Natural killer cell treated with Interleukin-12 subunit alpha and Interleukin-12 subunit beta and Interleukin-15 and Interleukin-18, amount 100 ng/mL, for 72 hours (primary cell): ENCODE measurements at regions not wholly inside any gene's neighbourhood (a gene's known extent, or its start where the extent isn't known, plus 50 kb on each side); places are given as distances from the start of the nearest gene placed in this dataset.

ENCODE experiments used
- ATAC-seq, 2 donors: fragments of 150-1000 bp; cut with Tn5 transposase in 1 of 2; sonication (Bioruptor Pico), chemical (Tn5 transposase) in 1 of 2; 2 replicates each; pipeline ENCODE4 v1.10.0; 2021
- DNase-seq: peaks from one replicate; pipeline ENCODE4 v3.0.0; 2022; ENCODE audit warnings: low spot score
- H3K27ac Mint-ChIP-seq, 2 donors: 1 replicate in 1 of 2; 2 replicates in 1 of 2; pipeline ENCODE4 v1.8.0; 2022; ENCODE audit warnings: mixed read lengths in 2 of 2, mild to moderate bottlenecking in 1 of 2, moderate library complexity in 1 of 2
- H3K27me3 Mint-ChIP-seq, 2 donors: 1 replicate in 1 of 2; 2 replicates in 1 of 2; pipeline ENCODE4 v1.8.0; 2022; ENCODE audit warnings: mixed read lengths in 2 of 2
- H3K36me3 Mint-ChIP-seq: one replicate; pipeline ENCODE4 v1.8.0; 2022; ENCODE audit warnings: mixed read lengths
- H3K4me1 Mint-ChIP-seq, 2 donors: 1 replicate in 1 of 2; 2 replicates in 1 of 2; pipeline ENCODE4 v1.8.0; 2022; ENCODE audit warnings: low read depth in 2 of 2, mixed read lengths in 2 of 2, mild to moderate bottlenecking in 1 of 2
- H3K4me3 Mint-ChIP-seq: one replicate; pipeline ENCODE4 v1.8.0; 2022; ENCODE audit warnings: mixed read lengths
- H3K9me3 Mint-ChIP-seq: 2 replicates; pipeline ENCODE4 v1.8.0; 2022; ENCODE audit warnings: mixed read lengths

DNA sequence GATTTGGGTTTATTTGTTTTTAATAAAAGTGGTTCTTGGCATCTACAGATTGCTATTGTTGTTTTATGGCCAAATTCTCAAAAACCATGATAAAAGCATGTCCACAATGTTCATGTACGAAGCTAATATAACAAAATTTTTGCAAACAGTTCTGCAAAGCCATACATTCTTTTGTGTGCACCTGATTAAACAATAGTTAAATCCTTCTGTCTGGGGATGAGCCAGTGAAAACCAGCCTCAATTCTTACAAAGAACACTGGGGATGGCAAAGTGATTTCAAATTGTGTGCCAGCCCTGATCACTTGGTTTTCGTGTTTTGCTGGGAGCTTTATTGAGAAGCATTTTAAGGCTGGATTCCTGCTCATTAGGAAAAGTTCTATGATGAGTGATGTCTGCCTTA is 149.1 kb upstream of the MAGI3 start:
- no peak for DNase-seq
- ATAC-seq, result no peak
- Mint-ChIP-seq H3K9me3 (no peaks in the 10 kb centered on the region), H3K36me3 (no peaks in the 10 kb centered on the region), H3K27ac (no peak overlapping the region), H3K4me1 (no peaks in the 10 kb centered on the region), H3K4me3 (no peak overlapping the region), H3K27me3 (peaks cover 18 to 20% of the 10 kb centered on the region in 2 donors)

DNA sequence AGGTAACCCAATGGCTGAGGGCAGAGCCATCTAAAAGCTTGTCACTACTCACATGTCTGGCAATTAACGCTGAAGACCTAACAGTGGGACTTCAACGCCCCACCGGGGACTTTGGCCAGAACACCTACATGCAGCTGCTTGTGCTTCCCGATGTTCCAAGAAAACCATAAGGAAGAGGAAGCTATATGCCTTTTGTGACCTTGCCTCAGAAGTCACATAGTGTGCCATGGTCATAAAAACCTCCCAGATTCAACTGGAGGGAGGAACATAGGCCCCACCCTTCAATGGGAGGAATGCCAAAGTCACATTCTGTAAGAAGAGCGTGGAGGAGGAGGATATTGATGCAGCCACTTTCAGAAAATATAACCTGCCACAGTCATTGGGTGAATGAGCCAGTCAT is 147.8 kb upstream of the MAGI3 start:
- H3K9me3 Mint-ChIP-seq, result no peaks in the 10 kb centered on the region
- H3K4me1 Mint-ChIP-seq, result no peaks in the 10 kb centered on the region
- no peaks in the 10 kb centered on the region for H3K36me3 Mint-ChIP-seq
- peaks cover 15 to 28% of the 10 kb centered on the region in 2 donors for H3K27me3 Mint-ChIP-seq
- H3K4me3 Mint-ChIP-seq, result no peak overlapping the region
- DNase-seq (no peak), ATAC-seq (no peak)
- H3K27ac Mint-ChIP-seq, result no peak overlapping the region

DNA sequence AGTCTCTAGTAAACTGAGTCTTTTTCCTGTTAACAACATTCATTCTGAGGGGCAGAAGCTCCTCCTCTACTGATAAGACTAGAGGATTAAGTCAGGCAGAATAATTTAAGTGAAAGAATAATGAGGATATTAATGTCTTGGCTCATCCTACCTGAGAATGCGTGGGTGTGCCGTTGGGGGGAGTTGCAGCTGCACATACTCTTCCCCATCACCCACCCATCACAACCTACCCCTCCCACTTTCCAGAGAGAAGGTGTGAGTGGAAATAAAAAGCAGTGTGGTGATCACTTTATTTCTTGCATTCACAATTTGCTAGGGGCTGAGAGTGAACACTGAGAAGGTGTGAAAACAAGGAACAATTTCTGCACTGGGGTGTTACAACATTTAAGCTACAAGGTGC is 146.8 kb upstream of the MAGI3 start:
- H3K4me1 Mint-ChIP-seq, result no peaks in the 10 kb centered on the region
- no peaks in the 10 kb centered on the region for H3K9me3 Mint-ChIP-seq
- no peak overlapping the region for H3K4me3 Mint-ChIP-seq
- H3K27ac Mint-ChIP-seq, result no peak overlapping the region
- ATAC-seq, result no peak
- no peak for DNase-seq
- H3K27me3 Mint-ChIP-seq, result peaks cover 12 to 30% of the 10 kb centered on the region in 2 donors
- no peaks in the 10 kb centered on the region for H3K36me3 Mint-ChIP-seq

DNA sequence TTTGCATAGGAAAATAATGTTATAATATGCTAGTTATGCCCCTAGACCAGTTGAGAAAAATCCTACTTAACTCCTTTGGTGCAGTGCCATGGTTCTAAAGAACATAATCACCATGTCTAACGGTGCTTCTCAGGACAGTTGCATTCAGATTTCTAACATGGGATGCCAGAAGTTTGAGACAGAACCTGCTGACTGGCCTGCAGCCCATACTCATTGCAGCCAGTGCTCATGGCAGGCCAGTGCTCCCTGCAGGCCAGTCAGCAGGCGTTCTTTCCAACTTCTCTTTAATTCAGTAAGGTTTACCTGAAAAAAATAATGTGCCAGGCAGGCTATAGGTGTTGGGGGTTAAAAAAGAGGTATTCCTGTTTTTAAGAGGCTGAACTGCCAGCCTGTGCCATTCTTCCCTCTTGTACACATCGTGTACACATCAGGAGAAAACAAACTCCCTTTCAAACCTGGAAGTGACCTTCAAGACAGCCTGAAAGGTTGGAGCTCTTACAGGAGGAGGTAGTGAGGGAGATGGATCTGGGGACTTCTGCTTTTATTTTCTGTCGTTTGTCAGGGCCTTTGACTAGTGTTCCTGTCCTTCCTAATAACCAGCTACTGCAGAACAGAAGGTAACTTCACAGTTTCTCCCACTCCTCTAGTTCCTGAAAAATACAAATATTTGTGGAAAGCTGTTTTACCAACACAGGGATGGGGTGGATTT is 146.0 kb upstream of the MAGI3 start:
- Mint-ChIP-seq H3K9me3 (no peaks in the 10 kb centered on the region), H3K4me1 (no peaks in the 10 kb centered on the region), H3K4me3 (no peak overlapping the region), H3K27ac (no peak overlapping the region), H3K36me3 (no peaks in the 10 kb centered on the region), H3K27me3 (peaks cover 11 to 30% of the 10 kb centered on the region in 2 donors)
- DNase-seq, result no peak
- no peak for ATAC-seq

DNA sequence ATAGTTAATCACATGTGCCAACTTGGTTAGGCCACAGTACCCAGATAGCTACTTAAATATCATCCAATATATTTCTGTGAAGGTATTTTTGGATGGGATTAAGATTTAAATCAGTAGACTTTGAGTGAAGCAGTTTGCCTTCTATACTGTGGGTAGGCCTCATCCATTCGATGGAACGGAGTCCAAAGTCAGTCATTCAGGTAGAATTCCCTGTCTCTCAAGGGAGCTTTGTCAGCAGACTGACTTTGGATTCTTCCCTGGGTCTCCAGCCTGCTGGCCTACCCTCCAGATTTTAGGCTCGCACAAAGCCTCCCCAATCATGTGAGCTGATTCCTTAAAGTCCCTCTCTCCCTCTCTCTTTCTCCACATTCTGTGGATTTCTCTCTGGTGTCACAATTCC is 145.1 kb upstream of the MAGI3 start:
- H3K9me3 Mint-ChIP-seq, result no peaks in the 10 kb centered on the region
- H3K27ac Mint-ChIP-seq, result no peak overlapping the region
- no peak overlapping the region for H3K4me3 Mint-ChIP-seq
- no peak for DNase-seq
- peaks cover 12 to 23% of the 10 kb centered on the region in 2 donors for H3K27me3 Mint-ChIP-seq
- no peaks in the 10 kb centered on the region for H3K36me3 Mint-ChIP-seq
- no peak for ATAC-seq
- H3K4me1 Mint-ChIP-seq, result no peaks in the 10 kb centered on the region

DNA sequence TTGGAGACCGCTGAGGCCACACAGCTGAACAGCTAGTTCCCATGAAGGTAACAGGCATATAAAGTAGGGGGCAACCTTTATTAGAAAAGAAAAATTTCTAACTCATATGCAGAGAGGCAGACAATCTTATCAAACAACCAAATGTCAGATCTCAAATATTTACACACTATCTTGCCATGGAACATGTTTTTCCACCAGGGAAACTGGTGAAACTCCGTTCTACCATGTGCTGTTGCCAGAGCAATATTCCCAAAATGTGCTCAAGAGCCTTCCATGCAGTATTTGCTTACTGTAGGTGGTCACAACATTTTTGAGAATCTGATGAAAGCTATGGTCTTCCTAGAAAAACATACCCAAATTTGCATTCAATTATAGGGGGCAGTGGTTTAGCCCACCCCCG is 143.4 kb upstream of the MAGI3 start:
- H3K27me3 Mint-ChIP-seq, result peaks cover 12 to 16% of the 10 kb centered on the region in 2 donors
- H3K36me3 Mint-ChIP-seq, result no peaks in the 10 kb centered on the region
- no peaks in the 10 kb centered on the region for H3K4me1 Mint-ChIP-seq
- DNase-seq, result no peak
- no peak overlapping the region for H3K4me3 Mint-ChIP-seq
- H3K27ac Mint-ChIP-seq, result no peak overlapping the region
- ATAC-seq, result no peak
- no peaks in the 10 kb centered on the region for H3K9me3 Mint-ChIP-seq

DNA sequence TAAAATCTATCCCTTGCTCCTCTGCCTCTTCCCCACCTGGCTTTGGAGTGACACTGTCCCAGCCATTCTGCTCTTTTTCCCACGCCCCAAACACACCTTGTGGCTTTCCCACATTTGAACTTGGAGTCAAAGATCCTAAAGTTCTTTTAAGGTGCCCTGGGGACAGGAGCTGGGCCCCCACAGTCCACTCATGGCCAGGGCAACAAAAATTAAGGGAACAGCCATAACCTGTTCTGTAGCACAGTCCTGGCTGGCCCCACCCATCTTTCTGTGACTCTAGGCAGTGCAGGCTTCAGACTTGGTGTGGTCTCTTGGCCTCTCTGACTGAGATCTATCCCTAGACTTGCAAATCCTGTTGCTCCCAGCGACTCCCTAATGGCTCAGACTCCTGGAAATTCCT is 143.0 kb upstream of the MAGI3 start:
- ATAC-seq (no peak), DNase-seq (no peak)
- Mint-ChIP-seq H3K9me3 (no peaks in the 10 kb centered on the region), H3K27ac (no peak overlapping the region), H3K36me3 (no peaks in the 10 kb centered on the region), H3K4me1 (no peaks in the 10 kb centered on the region), H3K27me3 (peaks cover 15 to 20% of the 10 kb centered on the region in 2 donors), H3K4me3 (no peak overlapping the region)

DNA sequence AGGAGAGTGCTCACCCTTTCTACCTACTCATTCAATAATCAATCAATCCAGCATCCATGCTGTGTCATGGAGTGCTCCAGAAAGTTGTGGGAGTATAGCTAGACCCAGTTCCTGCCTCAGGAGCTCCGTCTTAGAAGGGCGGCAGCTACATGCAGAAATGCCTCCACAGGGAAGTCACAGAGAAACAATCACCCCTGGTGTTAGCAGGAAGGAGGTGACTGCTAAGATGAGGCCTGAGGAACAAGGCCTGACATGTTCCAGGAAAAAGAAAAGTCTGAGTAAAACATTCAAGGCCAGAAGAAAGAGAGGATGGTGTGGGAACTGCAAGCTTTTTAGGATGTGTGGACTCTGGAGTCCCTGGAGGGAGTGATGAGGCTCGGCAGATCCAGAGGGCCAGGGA is 142.5 kb upstream of the MAGI3 start:
- Mint-ChIP-seq H3K27me3 (peaks cover 19 to 24% of the 10 kb centered on the region in 2 donors), H3K4me1 (no peaks in the 10 kb centered on the region), H3K27ac (no peak overlapping the region), H3K9me3 (no peaks in the 10 kb centered on the region), H3K4me3 (no peak overlapping the region), H3K36me3 (no peaks in the 10 kb centered on the region)
- DNase-seq, result no peak
- no peak for ATAC-seq

DNA sequence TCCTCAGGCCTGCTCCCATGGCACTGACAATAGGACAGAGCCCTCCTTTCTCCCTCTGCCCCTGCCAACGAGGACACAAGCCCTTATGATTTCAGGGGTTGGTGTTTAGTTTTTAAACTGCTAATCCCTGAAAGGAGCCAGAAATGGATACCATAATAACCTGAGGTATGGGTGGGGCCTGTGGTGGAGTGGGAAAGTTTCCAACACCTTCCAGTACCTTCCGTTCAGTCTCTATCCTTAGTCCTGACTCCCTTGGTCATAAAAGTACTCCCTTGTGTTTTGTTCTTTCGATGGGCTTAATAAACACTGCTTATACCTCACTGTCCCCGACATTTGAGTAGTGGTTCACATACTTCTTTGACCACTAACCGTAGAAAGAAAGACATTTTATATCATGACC is 141.8 kb upstream of the MAGI3 start:
- no peak overlapping the region for H3K27ac Mint-ChIP-seq
- H3K9me3 Mint-ChIP-seq, result no peaks in the 10 kb centered on the region
- ATAC-seq (no peak), DNase-seq (no peak)
- H3K4me1 Mint-ChIP-seq, result no peaks in the 10 kb centered on the region
- peaks cover 21 to 30% of the 10 kb centered on the region in 2 donors for H3K27me3 Mint-ChIP-seq
- H3K4me3 Mint-ChIP-seq, result no peak overlapping the region
- H3K36me3 Mint-ChIP-seq, result no peaks in the 10 kb centered on the region

DNA sequence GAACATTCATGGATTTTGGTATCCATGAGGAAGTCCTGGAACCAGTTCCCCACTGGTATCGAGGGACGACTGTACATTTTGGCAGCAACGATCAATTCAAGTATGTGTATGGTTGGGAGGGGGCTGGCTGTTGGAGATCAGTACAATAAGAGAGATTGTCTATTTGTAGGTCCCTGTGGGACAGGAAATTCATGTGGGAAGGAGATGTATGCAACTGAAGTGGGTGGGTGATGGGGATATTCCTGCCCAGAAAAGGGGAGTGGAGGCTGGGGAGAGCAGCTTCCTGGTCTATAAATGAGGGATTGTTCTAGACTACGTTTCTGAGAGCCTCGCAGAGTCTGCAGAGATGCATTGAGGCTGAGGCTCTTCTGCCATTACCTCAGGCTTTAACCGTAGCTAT is 140.2 kb upstream of the MAGI3 start:
- Mint-ChIP-seq H3K36me3 (no peaks in the 10 kb centered on the region), H3K4me3 (no peak overlapping the region), H3K4me1 (no peaks in the 10 kb centered on the region), H3K9me3 (no peaks in the 10 kb centered on the region), H3K27me3 (peaks cover 20 to 40% of the 10 kb centered on the region in 2 donors), H3K27ac (no peak overlapping the region)
- no peak for ATAC-seq
- no peak for DNase-seq

DNA sequence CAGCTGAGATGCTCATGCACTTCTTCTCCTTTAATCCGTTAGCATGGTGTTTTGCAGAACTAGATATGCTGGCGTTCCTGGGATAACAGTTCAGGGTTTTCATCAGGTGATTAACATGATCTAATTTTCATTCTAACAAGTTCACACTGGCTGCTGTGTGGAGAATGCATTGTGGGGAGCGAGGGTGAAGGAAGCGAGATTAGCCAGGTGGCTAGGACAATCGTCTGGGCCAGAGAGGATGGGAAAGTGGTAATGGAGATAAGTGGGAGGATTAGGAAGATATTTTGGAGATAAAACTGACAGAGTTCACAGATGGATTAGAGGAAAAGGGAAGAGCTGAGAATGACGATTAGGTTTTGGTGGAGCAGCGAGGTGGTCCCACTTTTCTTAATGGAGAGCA is 138.1 kb upstream of the MAGI3 start:
- no peaks in the 10 kb centered on the region for H3K4me1 Mint-ChIP-seq
- DNase-seq (no peak), ATAC-seq (no peak)
- H3K27me3 Mint-ChIP-seq, result peaks cover 24 to 31% of the 10 kb centered on the region in 2 donors
- no peak overlapping the region for H3K4me3 Mint-ChIP-seq
- no peaks in the 10 kb centered on the region for H3K9me3 Mint-ChIP-seq
- no peak overlapping the region for H3K27ac Mint-ChIP-seq
- H3K36me3 Mint-ChIP-seq, result no peaks in the 10 kb centered on the region

DNA sequence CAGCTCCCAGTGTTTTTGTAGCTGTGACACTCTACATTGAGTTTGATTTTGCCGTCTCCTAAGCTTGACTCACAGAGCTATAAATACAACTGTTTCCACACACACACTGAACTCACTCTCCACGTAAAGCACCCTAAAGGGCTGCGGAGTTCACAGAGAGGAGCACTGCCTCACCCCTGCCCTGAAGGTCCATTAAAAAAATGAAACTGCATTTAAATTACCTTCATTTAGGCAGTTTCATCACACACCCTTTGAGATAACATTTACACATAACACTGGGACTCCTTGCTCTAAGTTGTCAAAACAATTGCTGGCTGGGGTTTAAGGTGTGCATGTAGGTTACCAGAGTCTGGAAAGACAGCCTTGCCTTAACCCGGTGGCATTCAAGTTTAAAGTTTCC is 137.1 kb upstream of the MAGI3 start:
- no peak for ATAC-seq
- Mint-ChIP-seq H3K27ac (no peak overlapping the region), H3K9me3 (no peaks in the 10 kb centered on the region), H3K27me3 (peaks cover 25 to 35% of the 10 kb centered on the region in 2 donors), H3K36me3 (no peaks in the 10 kb centered on the region), H3K4me1 (no peaks in the 10 kb centered on the region), H3K4me3 (no peak overlapping the region)
- no peak for DNase-seq

DNA sequence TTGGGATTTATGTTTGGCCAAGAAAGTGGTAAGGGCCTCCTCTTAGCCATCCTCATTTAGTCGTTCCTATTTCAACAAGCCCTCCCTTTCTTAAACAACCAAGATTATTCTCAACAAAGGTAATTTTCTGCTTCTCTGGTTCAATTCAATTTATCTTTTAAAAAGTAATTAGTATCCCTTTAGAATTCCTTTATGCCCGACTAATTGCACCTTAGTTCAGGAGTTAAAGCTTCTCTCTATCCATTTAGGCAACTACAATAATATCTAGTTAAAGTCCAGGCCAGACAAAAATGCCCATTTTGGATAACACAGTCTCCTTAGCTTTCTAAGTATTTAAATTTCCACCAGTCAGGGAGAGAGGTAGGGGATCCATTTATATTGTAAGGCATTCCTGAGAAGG is 136.7 kb upstream of the MAGI3 start:
- Mint-ChIP-seq H3K4me1 (no peaks in the 10 kb centered on the region), H3K9me3 (no peaks in the 10 kb centered on the region), H3K27ac (no peak overlapping the region), H3K36me3 (no peaks in the 10 kb centered on the region), H3K27me3 (peaks cover 28 to 39% of the 10 kb centered on the region in 2 donors), H3K4me3 (no peak overlapping the region)
- ATAC-seq (no peak), DNase-seq (no peak)

DNA sequence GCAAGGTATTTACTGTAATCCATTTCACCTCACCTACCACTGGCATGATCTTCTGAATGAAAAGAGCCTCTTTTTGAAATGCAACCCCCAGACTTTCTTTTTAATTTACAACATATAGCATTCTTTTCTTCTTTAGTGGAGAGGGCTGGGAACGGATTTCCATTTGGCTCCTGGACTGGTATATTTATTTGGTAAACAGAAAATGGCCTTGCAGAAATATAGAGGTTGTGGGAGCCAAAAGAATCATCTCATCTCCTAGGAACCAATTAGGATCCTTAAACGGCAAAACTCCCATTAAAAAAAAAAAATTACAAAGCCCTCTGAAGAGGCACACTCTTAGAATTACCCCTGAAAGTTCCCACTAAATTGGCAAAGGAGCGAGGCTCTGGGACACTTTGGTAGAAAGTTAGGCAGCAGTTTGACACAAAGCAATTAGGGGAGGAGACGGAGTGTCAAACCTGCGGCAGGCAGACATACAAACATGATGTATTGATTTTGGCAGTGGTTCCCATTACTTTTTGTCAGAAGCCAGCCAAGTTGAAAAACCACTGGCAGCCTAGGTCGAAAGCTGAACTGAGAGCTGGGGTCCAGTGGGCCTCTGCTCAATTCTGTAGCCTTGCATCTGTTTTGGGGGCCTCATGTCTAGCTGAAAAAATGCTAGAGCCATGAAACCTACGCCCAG is 135.1 kb upstream of the MAGI3 start:
- no peaks in the 10 kb centered on the region for H3K4me1 Mint-ChIP-seq
- no peak overlapping the region for H3K27ac Mint-ChIP-seq
- H3K4me3 Mint-ChIP-seq, result no peak overlapping the region
- DNase-seq (no peak), ATAC-seq (no peak)
- no peaks in the 10 kb centered on the region for H3K9me3 Mint-ChIP-seq
- H3K36me3 Mint-ChIP-seq, result no peaks in the 10 kb centered on the region
- peaks cover 30 to 52% of the 10 kb centered on the region in 2 donors for H3K27me3 Mint-ChIP-seq
